ENCODE measurements at regions not wholly inside any gene's neighbourhood (a gene's known extent, or its start where the extent isn't known, plus 50 kb on each side); places are given as distances from the start of the nearest gene placed in this dataset.

DNA sequence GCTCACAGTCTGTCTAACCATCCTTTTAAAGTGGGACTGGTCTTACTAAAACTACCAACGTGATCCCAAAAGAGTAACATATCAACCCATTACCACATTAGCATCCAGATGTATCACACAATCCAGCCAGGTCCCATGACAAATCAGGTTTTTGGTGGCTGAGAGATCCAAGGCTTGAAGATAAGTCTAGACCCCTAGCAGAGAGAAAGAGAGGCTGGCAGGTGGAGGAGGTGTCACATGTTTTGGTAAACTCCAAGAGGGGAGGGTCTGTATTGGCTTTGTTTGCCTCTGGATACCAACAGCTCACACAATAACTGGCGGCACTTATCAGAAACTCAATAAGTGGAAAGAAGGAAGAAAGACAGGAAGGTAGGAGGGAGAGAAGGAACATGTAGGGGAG lies 357.6 kb downstream of the SS18 start:
- TF ChIP-seq CTCF (IDR thresholded peaks at IDR 0.05) (no peak), POLR2A (IDR thresholded peaks at IDR 0.05) (no peak)
- Histone ChIP-seq H3K4me1 (no peaks in the 10 kb centered on the region), H3K27ac (no peak overlapping the region), H3K36me3 (ENCODE audit: low read depth, missing control alignments) (no peaks in the 10 kb centered on the region), H3K4me3 (no peak overlapping the region), H3K27me3 (no peaks in the 10 kb centered on the region), H3K9me3 (no peaks in the 10 kb centered on the region)
- intact Hi-C loops (cut with DNase I; ENCODE audit: low total_unique reads), result no loop called here
- 85 to 88% methylated on average over 2 of the region's 2 CpGs for WGBS, 2 donors
- no peak for DNase-seq

DNA sequence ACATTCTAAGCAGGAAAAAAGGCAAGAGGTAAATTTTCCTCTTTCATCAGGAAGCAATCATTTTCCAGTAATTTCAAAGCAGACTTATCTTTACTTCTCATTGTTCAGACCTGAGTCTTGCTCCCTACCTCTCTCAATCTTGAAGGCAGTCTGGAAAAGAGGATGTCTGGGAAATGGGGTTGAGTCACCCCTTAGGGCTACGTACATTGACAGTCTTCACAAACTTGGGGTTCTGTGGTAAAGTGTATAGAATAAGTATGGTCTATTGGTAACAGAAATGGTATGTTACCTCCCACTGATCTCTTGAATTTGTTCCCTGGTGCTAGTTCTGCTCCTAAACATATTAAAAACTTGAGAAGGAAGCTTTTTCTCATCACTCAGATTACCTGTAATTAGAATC lies 361.3 kb downstream of the SS18 start:
- no peaks in the 10 kb centered on the region for H3K27me3 ChIP-seq
- TF ChIP-seq CTCF (IDR thresholded peaks at IDR 0.05) (no peak), POLR2A (IDR thresholded peaks at IDR 0.05) (no peak)
- no peaks in the 10 kb centered on the region for H3K9me3 ChIP-seq
- intact Hi-C loops (cut with DNase I; ENCODE audit: low total_unique reads), result no loop called here
- H3K4me3 ChIP-seq, result no peak overlapping the region
- H3K27ac ChIP-seq, result no peak overlapping the region
- no peak for DNase-seq
- WGBS, 2 donors, result 97 to 100% methylated on average over 1 of the region's 1 CpG
- no peaks in the 10 kb centered on the region for H3K36me3 ChIP-seq (ENCODE audit: low read depth, missing control alignments)
- no peaks in the 10 kb centered on the region for H3K4me1 ChIP-seq

- Histone ChIP-seq H3K9me3 (no peaks in the 10 kb centered on the region), H3K4me1 (no peaks in the 10 kb centered on the region), H3K4me3 (no peak overlapping the region), H3K27ac (no peak overlapping the region), H3K36me3 (ENCODE audit: low read depth, missing control alignments) (no peaks in the 10 kb centered on the region), H3K27me3 (no peaks in the 10 kb centered on the region)
- 70 to 71% methylated on average over 5 of the region's 5 CpGs for WGBS, 2 donors
- intact Hi-C loops (cut with DNase I; ENCODE audit: low total_unique reads), result no loop called here
- no peak for TF ChIP-seq CTCF (IDR thresholded peaks at IDR 0.05)
- TF ChIP-seq POLR2A (IDR thresholded peaks at IDR 0.05), result no peak
- no peak for DNase-seq
Measured at GRCh38 chr18:25727281-25727985, 363.0 kb downstream of the SS18 start.

DNA sequence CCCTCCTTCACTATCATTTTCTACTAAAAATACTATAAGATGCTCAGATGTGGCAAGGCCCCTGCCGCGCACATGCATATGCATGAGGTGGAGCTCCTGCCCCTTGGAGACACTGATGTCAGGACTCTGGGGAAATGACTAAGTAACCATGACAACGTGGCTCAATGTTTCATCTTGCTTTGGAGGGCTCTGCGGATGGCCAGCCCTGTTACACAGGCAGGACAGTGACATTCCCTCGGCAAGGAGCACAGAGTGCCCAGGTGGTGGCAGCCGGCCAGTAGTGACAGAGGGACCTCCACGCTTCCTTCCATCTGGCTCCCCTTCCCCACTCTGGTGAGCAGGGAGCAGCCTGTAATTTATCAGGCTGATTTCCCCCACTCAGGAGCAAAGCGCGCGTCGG lies 364.1 kb downstream of the SS18 start:
- intact Hi-C loops (cut with DNase I; ENCODE audit: low total_unique reads), result no loop called here
- no peak for DNase-seq

More for the DNA sequence above, 364.1 kb downstream of the SS18 start:
- Histone ChIP-seq H3K27me3 (no peaks in the 10 kb centered on the region), H3K4me3 (no peak overlapping the region), H3K27ac (no peak overlapping the region), H3K9me3 (no peaks in the 10 kb centered on the region), H3K36me3 (ENCODE audit: low read depth, missing control alignments) (no peaks in the 10 kb centered on the region), H3K4me1 (no peaks in the 10 kb centered on the region)
- 56 to 88% methylated on average over 8 to 11 of the region's 11 CpGs for WGBS, 2 donors
- TF ChIP-seq CTCF (IDR thresholded peaks at IDR 0.05) (no peak), POLR2A (IDR thresholded peaks at IDR 0.05) (no peak)
